Cardiac muscle cell (in vitro differentiated cells and primary cell): ENCODE measurements at regions not wholly inside any gene's neighbourhood (a gene's known extent, or its start where the extent isn't known, plus 50 kb on each side); places are given as distances from the start of the nearest gene placed in this dataset.

ENCODE experiments used
- DNase-seq, 2 donors: peaks; one replicate each; pipeline versions ENCODE4 v3.0.0 to v3.0.0-alpha.2; 2010 to 2017; ENCODE audit warnings: low read depth in 1 of 2, low spot score in 1 of 2
- H3K27ac ChIP-seq: fragments of 200-600 bp; sonication (generic); 2 replicates; pipeline ENCODE4 v1.5.1; 2016
- H3K27me3 ChIP-seq: fragments of 200-600 bp; sonication (generic); 2 replicates; pipeline ENCODE4 v1.6.0; 2016; ENCODE audit warnings: control low read depth
- H3K36me3 ChIP-seq: fragments of 200-600 bp; sonication (generic); 2 replicates; pipeline ENCODE4 v1.5.1; 2016; ENCODE audit warnings: control low read depth
- H3K4me1 ChIP-seq: fragments of 200-600 bp; sonication (generic); 2 replicates; pipeline ENCODE4 v1.8.1; 2017; ENCODE audit warnings: low read depth, mild to moderate bottlenecking, mixed run types
- H3K4me3 ChIP-seq: fragments of 200-600 bp; sonication (generic); 2 replicates; pipeline ENCODE4 v1.5.1; 2016; ENCODE audit warnings: mild to moderate bottlenecking
- H3K9me3 ChIP-seq: fragments of 200-600 bp; sonication (generic); 2 replicates; pipeline ENCODE4 v1.5.1; 2017; ENCODE audit warnings: low read depth, mild to moderate bottlenecking, control low read depth
- CTCF ChIP-seq: IDR thresholded peaks from 2 replicates; pipeline ENCODE4 v1.5.1; 2012; ENCODE audit warnings: low read depth, mild to moderate bottlenecking, low read length

GRCh38 chr5:155626592-155626991 lies 613.0 kb downstream of the KIF4B start:
- TF ChIP-seq CTCF = no peak

GRCh38 chr5:155628346-155628745 lies 614.8 kb downstream of the KIF4B start:
- no peak for DNase-seq
- Histone ChIP-seq H3K4me3 (no peak overlapping the region), H3K27ac (no peak overlapping the region), H3K9me3 (no peaks in the 10 kb centered on the region), H3K27me3 (no peaks in the 10 kb centered on the region), H3K4me1 (no peaks in the 10 kb centered on the region), H3K36me3 (no peaks in the 10 kb centered on the region)
- no peak for TF ChIP-seq CTCF

More at GRCh38 chr5:155626592-155626991, 613.0 kb downstream of the KIF4B start:
- Histone ChIP-seq H3K4me1 (no peaks in the 10 kb centered on the region), H3K9me3 (no peaks in the 10 kb centered on the region), H3K4me3 (no peak overlapping the region), H3K27ac (no peak overlapping the region), H3K27me3 (no peaks in the 10 kb centered on the region), H3K36me3 (no peaks in the 10 kb centered on the region)
- no peak for DNase-seq

GRCh38 chr5:155629597-155629996 lies 616.0 kb downstream of the KIF4B start:
- Histone ChIP-seq H3K4me1 (no peaks in the 10 kb centered on the region), H3K9me3 (no peaks in the 10 kb centered on the region), H3K27me3 (no peaks in the 10 kb centered on the region), H3K36me3 (no peaks in the 10 kb centered on the region), H3K4me3 (no peak overlapping the region), H3K27ac (no peak overlapping the region)
- TF ChIP-seq CTCF = no peak
- no peak for DNase-seq

- Histone ChIP-seq H3K27ac (no peak overlapping the region), H3K36me3 (no peaks in the 10 kb centered on the region), H3K27me3 (no peaks in the 10 kb centered on the region), H3K4me3 (no peak overlapping the region), H3K4me1 (no peaks in the 10 kb centered on the region), H3K9me3 (no peaks in the 10 kb centered on the region)
- no peak for DNase-seq
- no peak for TF ChIP-seq CTCF
Measured at GRCh38 chr5:155631116-155631515, 617.6 kb downstream of the KIF4B start.

GRCh38 chr5:155633338-155633957 lies 619.9 kb downstream of the KIF4B start:
- no peak for DNase-seq
- Histone ChIP-seq H3K36me3 (no peaks in the 10 kb centered on the region), H3K4me3 (no peak overlapping the region), H3K4me1 (no peaks in the 10 kb centered on the region), H3K9me3 (no peaks in the 10 kb centered on the region), H3K27ac (no peak overlapping the region), H3K27me3 (no peaks in the 10 kb centered on the region)
- TF ChIP-seq CTCF = no peak
